ENCODE measurements at regions not wholly inside any gene's neighbourhood (a gene's known extent, or its start where the extent isn't known, plus 50 kb on each side); places are given as distances from the start of the nearest gene placed in this dataset.

- H3K36me3 ChIP-seq (ENCODE audit: control insufficient read depth in 2 of 4, insufficient read depth in 4 of 4, low read length in 3 of 4), result peaks cover 0 to 5% (median 0%) of the 10 kb centered on the region in 4 experiments; a peak in 2 of 8 replicates
- no peak overlapping the region for H4K91ac ChIP-seq (replicated peaks; ENCODE audit: insufficient read length, low read length)
- 91% methylated on average over 2 of the region's 2 CpGs; no CpG with 5 or more reads in 1 of the 2 experiments for WGBS, 2 experiments (ENCODE audit: extremely low coverage in 1 of 2, insufficient coverage in 1 of 2, insufficient read length in 1 of 2, insufficient replicate concordance in 2 of 2, low coverage in 1 of 2, low lambda C conversion rate in 2 of 2, missing lambda C conversion rate in 1 of 2)
- POLR2A ChIA-PET (ENCODE audit: partially characterized antibody), result no interaction called here
- H4K5ac ChIP-seq (ENCODE audit: insufficient read length, low read depth, low read length), result no peak overlapping the region
- peaks cover 0 to 3% of the 10 kb centered on the region in 2 experiments for H4K20me1 ChIP-seq (replicated peaks in 1 of 2; ENCODE audit: control insufficient read depth in 1 of 2, insufficient read depth in 2 of 2, low read length in 2 of 2)
- H3K79me1 ChIP-seq (ENCODE audit: low read depth, low read length), result no peaks in the 10 kb centered on the region
- H3K27me3 ChIP-seq (replicated peaks in 1 of 4; ENCODE audit: control insufficient read depth in 3 of 4, extremely low read depth in 1 of 4, insufficient read depth in 3 of 4, low read length in 3 of 4), result peaks cover 0 to 1% (median 0%) of the 10 kb centered on the region in 4 experiments; a peak in 1 of 7 replicates
- DNase-seq (ENCODE audit: low read depth in 1 of 2, low spot score in 2 of 2), result no peak
- H3K4ac ChIP-seq (replicated peaks; ENCODE audit: insufficient read length, low read depth, low read length), result no peak overlapping the region
- no peak overlapping the region for H4K8ac ChIP-seq (ENCODE audit: extremely low read depth, insufficient read depth, low read length)
- peaks cover 0 to 3% of the 10 kb centered on the region in 2 experiments; a peak in 2 of 4 replicates for H3K9me3 ChIP-seq (ENCODE audit: insufficient read depth in 2 of 2, low read depth in 1 of 2, low read length in 1 of 2)
- CTCF ChIA-PET (ENCODE audit: partially characterized antibody), result interaction anchor here (0.6 to 1.7 kb wide), 3 partner anchors 56 to 340 kb away, joined by 3 to 5 read pairs (median 4); no protein-coding TSS in a partner anchor
- no peak overlapping the region for H2BK12ac ChIP-seq (ENCODE audit: low read depth, low read length)
- no peak overlapping the region for H3K27ac ChIP-seq (ENCODE audit: low read depth, low read length)
- no peak overlapping the region for H2AFZ ChIP-seq (ENCODE audit: low read length)
- H3K4me2 ChIP-seq (ENCODE audit: insufficient read depth in 1 of 2, low read depth in 2 of 2, low read length in 2 of 2), result no peak overlapping the region
- H3K23ac ChIP-seq (ENCODE audit: insufficient read length), result no peak overlapping the region
- no peaks in the 10 kb centered on the region; the same call in 1 of the 2 replicates for H3K23me2 ChIP-seq (ENCODE audit: low read depth, low read length)
- no peak overlapping the region for H2AK5ac ChIP-seq (ENCODE audit: low read depth, low read length)
- H3K9ac ChIP-seq (replicated peaks in 1 of 4; ENCODE audit: extremely low read depth in 1 of 4, low read depth in 3 of 4, low read length in 3 of 4), result no peak overlapping the region
- H2BK15ac ChIP-seq (ENCODE audit: low read length), result no peak overlapping the region
- H3K56ac ChIP-seq (replicated peaks; ENCODE audit: insufficient read length, low read depth, low read length), result no peak overlapping the region
- H2BK20ac ChIP-seq (ENCODE audit: low read length), result no peak overlapping the region
- no peak overlapping the region for H2BK120ac ChIP-seq (replicated peaks; ENCODE audit: low read depth, low read length)
- FAIRE-seq, result no peak
- 0 out of 7 replicates have a peak, but pooled peaks cover 0 to 3% (median 0%) of the 10 kb centered on the region in 4 experiments for H3K4me1 ChIP-seq (replicated peaks in 1 of 4; ENCODE audit: control insufficient read depth in 3 of 4, insufficient read depth in 4 of 4, low read length in 3 of 4)
- H3K18ac ChIP-seq (ENCODE audit: extremely low read depth, low read length), result no peak overlapping the region
- peaks cover 0 to 18% of the 10 kb centered on the region in 2 experiments; a peak in 3 of 4 replicates for H3K79me2 ChIP-seq (ENCODE audit: control insufficient read depth in 1 of 2, insufficient read depth in 2 of 2, low read length in 2 of 2)
- no peak overlapping the region for H3K4me3 ChIP-seq (ENCODE audit: extremely low read depth in 1 of 4, insufficient read depth in 2 of 4, low read depth in 3 of 4, low read length in 4 of 4)
- H3K14ac ChIP-seq (ENCODE audit: insufficient read length), result no peak overlapping the region
- no peak overlapping the region for H2BK5ac ChIP-seq (ENCODE audit: low read depth, low read length)
- TF ChIP-seq CEBPB (IDR thresholded peaks at IDR 0.05; ENCODE audit: low read depth, low read length) (no peak), CREB1 (IDR thresholded peaks at IDR 0.05) (no peak), BCL11A (IDR thresholded peaks at IDR 0.05; ENCODE audit: low read depth in 2 of 2, low read length in 2 of 2) (no peak), GTF2F1 (IDR thresholded peaks at IDR 0.05; ENCODE audit: borderline replicate concordance, low read depth, low read length) (no peak), JUN (IDR thresholded peaks at IDR 0.05; ENCODE audit: low read depth, low read length) (no peak), ASH2L (IDR thresholded peaks at IDR 0.05; ENCODE audit: low read length) (no peak), RBBP5 (IDR thresholded peaks at IDR 0.05; ENCODE audit: borderline replicate concordance, low read depth, low read length) (no peak), RAD21 (IDR thresholded peaks at IDR 0.05 in 1 of 2, conservative IDR thresholded peaks at IDR 0.05 in 1 of 2; ENCODE audit: low read depth in 2 of 2, low read length in 2 of 2) (no peak), PHF8 (conservative IDR thresholded peaks at IDR 0.05; ENCODE audit: low read depth, low read length) (no peak), E2F6 (IDR thresholded peaks at IDR 0.05) (no peak), CHD2 (IDR thresholded peaks at IDR 0.05; ENCODE audit: low read length) (no peak), BACH1 (IDR thresholded peaks at IDR 0.05; ENCODE audit: low read length) (no peak), POU5F1 (IDR thresholded peaks at IDR 0.05; ENCODE audit: low read depth, low read length) (no peak), SP4 (IDR thresholded peaks at IDR 0.05; ENCODE audit: low read length) (no peak)
- TF ChIP-seq, protein P1, sequence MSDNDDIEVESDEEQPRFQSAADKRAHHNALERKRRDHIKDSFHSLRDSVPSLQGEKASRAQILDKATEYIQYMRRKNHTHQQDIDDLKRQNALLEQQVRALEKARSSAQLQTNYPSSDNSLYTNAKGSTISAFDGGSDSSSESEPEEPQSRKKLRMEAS (IDR thresholded peaks at IDR 0.05), result no peak
These were observed 427.1 kb downstream of the ZFHX3 start for GRCh38 chr16:72620853-72621252.
